Progenitor cell of endocrine pancreas (in vitro differentiated cells): ENCODE measurements at regions not wholly inside any gene's neighbourhood (a gene's known extent, or its start where the extent isn't known, plus 50 kb on each side); places are given as distances from the start of the nearest gene placed in this dataset.

Experiments
- DNase-seq: peaks from one replicate; pipeline ENCODE4 v3.0.0; 2021; ENCODE audit warnings: low spot score; ENCODE audit not compliant: unreplicated experiment
- H3K27ac Mint-ChIP-seq: 2 replicates; pipeline ENCODE4 v1.8.0; 2021; ENCODE audit warnings: mild to moderate bottlenecking, moderate library complexity, mixed read lengths
- H3K27me3 Mint-ChIP-seq: 2 replicates; pipeline ENCODE4 v1.8.0; 2021; ENCODE audit warnings: mixed read lengths
- H3K36me3 Mint-ChIP-seq: 2 replicates; pipeline ENCODE4 v1.8.0; 2022; ENCODE audit warnings: mixed read lengths; ENCODE audit not compliant: insufficient read depth
- H3K4me1 Mint-ChIP-seq: 2 replicates; pipeline ENCODE4 v1.8.0; 2021; ENCODE audit warnings: low read depth, mixed read lengths
- H3K4me3 Mint-ChIP-seq: 2 replicates; pipeline ENCODE4 v1.8.0; 2021; ENCODE audit warnings: low read depth, mild to moderate bottlenecking, moderate library complexity, mixed read lengths
- H3K9me3 Mint-ChIP-seq: 2 replicates; pipeline ENCODE4 v1.8.0; 2021; ENCODE audit warnings: low read depth, mixed read lengths
- TF ChIP-seq, protein P1 (sequence below): fragments of 200-600 bp; sonication (generic); IDR thresholded peaks from one replicate; pipeline ENCODE4 v1.5.0; 2021; ENCODE audit warnings: antibody characterized with exemption, mild to moderate bottlenecking; ENCODE audit not compliant: unreplicated experiment

GRCh38 chr1:163922743-163923201 is 601.0 kb downstream of the NUF2 start:
- Mint-ChIP-seq H3K36me3 (no peaks in the 10 kb centered on the region), H3K27ac (no peak overlapping the region), H3K4me1 (peaks cover 6% of the 10 kb centered on the region), H3K27me3 (peaks cover 7% of the 10 kb centered on the region), H3K4me3 (no peak overlapping the region), H3K9me3 (no peaks in the 10 kb centered on the region)
- DNase-seq, result no peak
- TF ChIP-seq, protein P1, sequence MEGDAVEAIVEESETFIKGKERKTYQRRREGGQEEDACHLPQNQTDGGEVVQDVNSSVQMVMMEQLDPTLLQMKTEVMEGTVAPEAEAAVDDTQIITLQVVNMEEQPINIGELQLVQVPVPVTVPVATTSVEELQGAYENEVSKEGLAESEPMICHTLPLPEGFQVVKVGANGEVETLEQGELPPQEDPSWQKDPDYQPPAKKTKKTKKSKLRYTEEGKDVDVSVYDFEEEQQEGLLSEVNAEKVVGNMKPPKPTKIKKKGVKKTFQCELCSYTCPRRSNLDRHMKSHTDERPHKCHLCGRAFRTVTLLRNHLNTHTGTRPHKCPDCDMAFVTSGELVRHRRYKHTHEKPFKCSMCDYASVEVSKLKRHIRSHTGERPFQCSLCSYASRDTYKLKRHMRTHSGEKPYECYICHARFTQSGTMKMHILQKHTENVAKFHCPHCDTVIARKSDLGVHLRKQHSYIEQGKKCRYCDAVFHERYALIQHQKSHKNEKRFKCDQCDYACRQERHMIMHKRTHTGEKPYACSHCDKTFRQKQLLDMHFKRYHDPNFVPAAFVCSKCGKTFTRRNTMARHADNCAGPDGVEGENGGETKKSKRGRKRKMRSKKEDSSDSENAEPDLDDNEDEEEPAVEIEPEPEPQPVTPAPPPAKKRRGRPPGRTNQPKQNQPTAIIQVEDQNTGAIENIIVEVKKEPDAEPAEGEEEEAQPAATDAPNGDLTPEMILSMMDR, result no peak

GRCh38 chr1:163924041-163924440 is 602.3 kb downstream of the NUF2 start:
- Mint-ChIP-seq H3K4me1 (peaks cover 13% of the 10 kb centered on the region), H3K27me3 (peaks cover 4% of the 10 kb centered on the region), H3K4me3 (no peak overlapping the region), H3K27ac (no peak overlapping the region), H3K36me3 (no peaks in the 10 kb centered on the region), H3K9me3 (no peaks in the 10 kb centered on the region)
- TF ChIP-seq, protein P1, result no peak
- DNase-seq, result no peak

GRCh38 chr1:163927493-163927892 is 605.7 kb downstream of the NUF2 start:
- H3K27me3 Mint-ChIP-seq, result peaks cover 4% of the 10 kb centered on the region

GRCh38 chr1:163928069-163928468 is 606.3 kb downstream of the NUF2 start:
- no peak for DNase-seq
- H3K36me3 Mint-ChIP-seq, result no peaks in the 10 kb centered on the region
- H3K4me3 Mint-ChIP-seq, result no peak overlapping the region
- peaks cover 4% of the 10 kb centered on the region for H3K27me3 Mint-ChIP-seq
- no peak overlapping the region for H3K27ac Mint-ChIP-seq
- TF ChIP-seq, protein P1, result no peak
- peaks cover 11% of the 10 kb centered on the region for H3K4me1 Mint-ChIP-seq
- no peaks in the 10 kb centered on the region for H3K9me3 Mint-ChIP-seq

More at GRCh38 chr1:163927493-163927892, 605.7 kb downstream of the NUF2 start:
- TF ChIP-seq, protein P1, result no peak
- no peak overlapping the region for H3K4me3 Mint-ChIP-seq
- H3K9me3 Mint-ChIP-seq, result no peaks in the 10 kb centered on the region
- H3K27ac Mint-ChIP-seq, result no peak overlapping the region
- no peak for DNase-seq
- H3K36me3 Mint-ChIP-seq, result no peaks in the 10 kb centered on the region
- H3K4me1 Mint-ChIP-seq, result peaks cover 13% of the 10 kb centered on the region

- Mint-ChIP-seq H3K4me1 (peaks cover 15% of the 10 kb centered on the region), H3K27me3 (peaks cover 4% of the 10 kb centered on the region), H3K4me3 (no peak overlapping the region), H3K9me3 (no peaks in the 10 kb centered on the region), H3K36me3 (no peaks in the 10 kb centered on the region), H3K27ac (no peak overlapping the region)
- TF ChIP-seq, protein P1, result no peak
- DNase-seq, result no peak
These were observed 606.9 kb downstream of the NUF2 start for GRCh38 chr1:163928651-163929050.
